T-helper 2 cell treated with Interferon-gamma antibody and Interleukin-4, amounts not matched to agents 100 ng/mL and 5 ng/mL, for 36 hours (primary cell): ENCODE measurements at regions not wholly inside any gene's neighbourhood (a gene's known extent, or its start where the extent isn't known, plus 50 kb on each side); places are given as distances from the start of the nearest gene placed in this dataset.
"Not testable (repeated sequence)": the region's sequence is repeated elsewhere in the genome, so short reads cannot be mapped to it uniquely, and the experiment has no call there.

ENCODE experiments used
- intact Hi-C: fragments of 100-400 bp; cut with micrococcal nuclease; formaldehyde crosslinking; loops from one replicate; pipeline ENCODE4 v1.15.1; 2023

DNA sequence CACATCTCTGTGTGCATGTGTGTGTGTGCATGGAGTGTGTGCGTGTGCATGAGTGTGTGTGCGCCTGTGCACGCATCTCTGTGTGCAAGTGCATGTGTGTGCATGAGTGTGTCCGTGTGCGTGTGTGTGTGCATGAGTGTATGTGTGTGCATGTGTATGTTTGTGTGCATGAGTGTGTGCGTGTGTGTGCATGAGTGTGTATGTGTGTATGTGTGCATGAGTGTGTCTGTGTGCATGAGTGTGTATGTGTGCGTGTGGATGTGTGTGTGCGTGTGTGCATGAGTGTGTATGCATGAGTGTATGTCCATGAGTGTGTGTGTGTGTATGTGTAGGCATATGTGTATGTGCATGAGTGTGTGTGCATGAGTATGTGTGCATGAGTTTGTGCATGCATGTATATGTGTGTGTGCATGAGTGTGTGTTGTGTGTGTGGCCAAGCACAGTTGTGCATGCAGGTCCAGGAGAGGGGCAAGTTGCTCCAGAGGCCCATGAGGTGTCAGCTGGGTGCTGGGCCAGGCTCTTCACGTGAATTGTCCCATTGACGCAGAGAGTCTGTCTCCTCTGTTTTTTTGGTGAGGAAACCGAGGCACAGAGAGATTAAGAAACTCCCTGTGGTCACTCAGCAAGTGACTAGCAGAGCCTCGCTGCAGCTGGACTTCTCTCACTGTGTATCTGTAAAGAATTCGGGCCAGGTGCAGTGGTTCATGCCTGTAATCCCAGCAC lies 75.5 kb downstream of the ASB1 start:
- intact Hi-C loops, result no loop called here

DNA sequence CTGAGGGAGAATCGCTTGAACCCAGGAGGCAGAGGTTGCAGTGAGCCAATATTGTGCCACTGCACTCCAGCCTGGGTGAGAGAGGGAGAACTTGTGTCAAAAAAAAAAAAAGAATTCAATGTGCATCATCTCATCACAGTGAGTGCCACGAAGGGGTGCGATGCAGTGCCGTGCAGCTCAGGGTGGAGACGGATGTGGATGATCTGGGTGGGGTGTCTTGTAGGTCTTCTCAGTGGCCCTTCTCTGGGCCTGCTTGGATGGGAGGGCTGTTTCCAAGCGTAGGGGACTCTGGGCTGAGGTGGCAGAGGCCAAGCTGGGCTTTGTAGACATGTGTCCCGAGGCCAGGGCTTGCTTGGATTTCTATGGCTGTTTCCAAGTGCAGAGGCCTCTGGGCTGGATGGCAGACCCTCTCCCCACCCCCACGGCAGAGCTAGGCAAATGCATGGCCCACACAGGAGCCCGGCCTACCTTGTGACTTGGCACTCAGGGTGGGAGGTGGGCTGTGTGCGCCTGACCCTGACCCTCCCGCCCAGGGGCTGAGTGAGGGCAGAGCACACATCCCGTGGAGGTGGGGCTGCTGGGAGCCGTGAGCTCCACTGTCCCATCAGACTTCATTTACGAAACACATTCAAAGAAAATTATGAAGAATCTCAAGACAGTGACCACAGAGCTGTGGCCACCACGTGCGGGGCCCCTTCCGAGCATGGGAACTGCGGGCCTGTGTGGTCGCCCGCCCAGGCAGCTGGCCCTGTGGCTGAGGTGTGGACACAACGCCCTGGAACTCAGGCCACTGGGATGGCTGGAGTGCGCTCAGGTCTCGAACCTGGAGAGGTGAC lies 76.4 kb downstream of the ASB1 start:
- intact Hi-C loops, result no loop called here

DNA sequence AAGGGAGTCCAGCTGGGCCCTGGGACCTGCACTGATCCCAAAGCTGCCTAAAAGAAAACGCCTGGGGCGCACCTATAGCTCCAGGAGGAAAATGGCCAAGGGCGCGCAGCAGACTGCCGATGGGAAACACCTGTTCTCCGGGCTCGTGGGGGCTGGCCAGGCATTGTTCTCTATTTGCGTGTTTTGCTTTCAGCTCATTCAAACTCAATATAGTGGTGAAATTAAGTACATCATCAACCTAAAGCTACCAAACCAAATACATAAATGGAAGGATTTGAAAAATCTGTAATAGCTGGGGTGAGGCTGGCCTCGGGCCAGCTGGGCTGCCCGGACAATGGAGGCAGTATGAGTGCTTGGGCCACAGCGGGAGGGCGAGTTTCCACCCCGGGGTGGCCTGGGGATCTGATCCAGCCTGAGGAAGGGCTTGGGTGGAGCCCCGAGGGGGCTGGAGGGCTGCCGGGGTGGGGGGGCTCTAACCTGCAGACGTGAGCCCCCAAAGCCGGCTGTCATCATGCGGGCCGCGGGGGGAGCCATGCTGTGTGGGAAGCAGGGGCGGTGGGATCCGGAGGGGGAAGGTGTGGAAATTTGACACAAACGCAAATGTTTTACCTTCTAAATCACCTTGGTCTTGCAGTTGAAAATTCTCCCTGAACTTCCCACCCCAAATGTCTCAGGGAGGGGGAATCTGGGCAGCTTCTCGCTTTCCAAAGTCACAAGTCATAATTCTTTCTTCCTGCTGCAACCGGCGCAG lies 77.6 kb downstream of the ASB1 start:
- intact Hi-C loops, result no loop called here

DNA sequence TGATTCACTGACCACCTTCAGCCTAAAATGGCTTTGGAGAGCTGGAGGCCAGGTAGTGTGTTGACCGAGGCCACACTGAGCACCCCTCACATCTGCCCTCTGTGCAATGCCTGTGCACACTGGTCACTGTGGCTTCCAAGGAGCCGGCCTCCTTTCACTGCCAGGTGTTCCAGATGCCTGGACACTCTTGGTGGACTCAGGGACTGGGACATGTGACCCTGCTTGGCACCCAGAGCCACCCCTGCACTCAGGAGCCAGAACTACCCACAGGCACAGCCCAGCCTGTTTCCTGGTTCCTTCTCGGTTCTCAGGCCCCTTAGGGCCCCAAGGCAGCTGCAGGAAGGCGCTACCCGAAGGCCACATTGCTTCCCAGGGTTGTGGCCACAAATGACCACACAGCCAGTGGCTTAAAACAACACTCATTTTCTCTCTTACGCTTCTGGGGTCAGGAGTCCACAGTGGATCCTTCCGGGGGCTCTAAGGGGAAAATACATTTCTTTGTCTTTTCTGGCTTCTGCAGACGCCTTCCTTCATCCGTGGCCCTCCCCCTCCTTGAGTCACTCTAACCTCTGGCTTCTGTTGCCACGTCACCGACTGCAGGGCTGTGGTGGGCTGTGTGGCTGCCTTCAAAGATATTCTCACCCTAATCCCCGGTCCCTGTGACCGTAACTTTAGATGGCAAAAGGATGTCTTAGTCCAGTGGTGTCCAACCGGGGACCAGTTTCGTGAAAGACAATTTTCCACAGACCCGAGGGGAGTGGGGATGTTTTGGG lies 78.6 kb downstream of the ASB1 start:
- intact Hi-C loops, result no loop called here

DNA sequence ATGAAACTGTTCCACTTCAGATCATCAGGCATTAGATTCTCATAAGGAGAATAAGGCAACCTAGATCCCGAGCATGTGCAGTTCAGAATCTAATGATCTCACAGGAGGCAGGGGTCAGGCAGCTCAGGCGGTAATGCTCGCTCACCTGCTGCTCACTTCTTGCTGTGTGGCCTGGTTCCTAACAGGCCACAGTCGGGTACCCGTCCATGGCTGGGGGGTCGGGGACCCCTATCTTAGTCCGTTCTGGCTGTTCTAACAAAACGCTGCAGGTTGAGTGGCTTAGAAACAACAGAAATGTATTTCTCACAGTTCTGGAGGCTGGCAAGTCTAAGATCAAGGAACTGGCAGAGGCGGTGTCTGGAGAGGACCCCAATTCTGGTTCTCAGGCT lies 79.2 kb downstream of the ASB1 start:
- intact Hi-C loops, result no loop called here

DNA sequence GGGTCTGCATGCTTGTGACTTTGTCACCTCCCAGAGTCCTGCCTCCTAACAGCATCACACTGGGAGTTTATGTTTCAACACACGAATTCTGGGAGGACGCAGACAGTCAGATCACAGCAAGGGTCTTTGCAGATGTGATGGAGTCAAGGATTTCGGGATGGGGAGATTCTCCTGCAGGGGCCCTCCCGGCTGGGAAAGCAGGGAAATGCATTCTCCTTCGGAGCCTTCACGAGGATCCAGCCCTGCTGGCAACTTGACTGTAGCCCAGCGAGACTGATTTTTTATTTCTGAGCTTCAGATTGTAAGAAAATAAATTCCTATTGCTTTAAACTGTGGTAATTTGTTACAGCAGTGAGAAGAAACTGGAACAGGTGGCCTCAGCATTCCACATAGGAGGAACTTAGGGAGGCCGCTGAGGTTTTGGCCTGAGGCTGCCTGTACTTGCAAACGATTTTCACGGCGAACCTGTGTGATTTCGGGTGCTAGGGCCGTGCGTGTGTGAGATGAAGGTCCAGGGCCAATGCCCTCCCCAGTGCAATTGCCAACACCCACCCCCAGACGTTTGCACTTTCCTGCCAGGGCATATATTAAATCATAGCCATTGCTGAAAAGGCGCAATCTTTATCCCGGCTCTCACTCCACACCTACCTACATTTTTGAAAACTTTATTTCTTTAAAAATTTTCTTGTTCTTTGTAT lies 79.8 kb downstream of the ASB1 start:
- intact Hi-C loops, result no loop called here

DNA sequence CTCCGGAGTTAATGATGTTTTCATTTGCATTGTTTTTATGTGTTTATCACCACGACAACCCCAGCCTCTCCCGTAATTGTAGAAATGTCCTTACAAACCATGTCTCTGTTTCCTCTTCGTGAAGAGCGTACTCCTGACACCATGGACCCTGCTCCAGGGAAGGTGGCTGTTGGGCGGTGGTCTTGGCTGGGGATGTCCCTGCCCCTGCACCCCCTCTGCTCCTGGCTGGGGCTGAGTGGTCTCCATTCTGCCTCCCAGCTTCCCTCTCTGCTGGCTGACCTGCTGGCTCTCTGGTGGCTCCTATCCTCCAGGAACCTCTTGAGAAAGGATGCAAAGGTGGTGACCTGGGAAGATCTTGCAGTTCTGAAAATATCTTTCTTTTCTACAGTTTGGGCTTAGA lies 81.1 kb downstream of the ASB1 start:
- intact Hi-C loops, result no loop called here

DNA sequence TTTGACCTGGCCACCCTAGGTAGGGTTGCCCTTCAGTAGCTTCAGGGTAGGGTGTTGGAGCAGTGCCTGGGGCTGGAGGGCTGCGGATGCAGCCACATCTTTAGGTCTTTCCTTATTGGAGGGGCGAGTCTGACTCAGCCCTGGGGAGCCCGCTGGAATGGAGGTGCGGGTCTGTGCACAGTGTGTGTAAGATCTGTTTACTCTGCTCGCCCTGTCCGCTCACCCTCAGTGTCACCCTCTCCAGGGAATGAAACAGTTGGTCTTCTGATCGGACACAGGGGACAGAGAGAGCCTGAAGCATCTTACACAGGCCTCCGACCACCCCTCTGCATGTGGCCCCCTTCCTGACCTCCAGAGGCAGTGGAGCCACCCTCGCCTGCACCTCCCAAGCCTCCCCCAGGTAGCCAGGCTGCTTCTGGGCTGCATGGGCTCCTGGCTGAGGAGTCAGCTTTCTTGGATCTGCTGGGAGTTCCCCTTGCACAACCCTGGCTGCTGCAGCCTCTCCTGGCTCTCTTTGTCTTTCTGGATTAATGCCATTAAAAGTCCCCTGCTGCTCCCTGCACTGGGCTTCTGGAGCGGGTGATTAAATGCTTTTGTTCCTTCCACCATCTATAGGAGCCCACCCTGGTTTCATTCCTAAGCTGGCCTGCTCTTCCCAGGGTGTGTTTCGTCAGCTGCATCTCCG lies 82.6 kb downstream of the ASB1 start:
- intact Hi-C loops, result no loop called here

DNA sequence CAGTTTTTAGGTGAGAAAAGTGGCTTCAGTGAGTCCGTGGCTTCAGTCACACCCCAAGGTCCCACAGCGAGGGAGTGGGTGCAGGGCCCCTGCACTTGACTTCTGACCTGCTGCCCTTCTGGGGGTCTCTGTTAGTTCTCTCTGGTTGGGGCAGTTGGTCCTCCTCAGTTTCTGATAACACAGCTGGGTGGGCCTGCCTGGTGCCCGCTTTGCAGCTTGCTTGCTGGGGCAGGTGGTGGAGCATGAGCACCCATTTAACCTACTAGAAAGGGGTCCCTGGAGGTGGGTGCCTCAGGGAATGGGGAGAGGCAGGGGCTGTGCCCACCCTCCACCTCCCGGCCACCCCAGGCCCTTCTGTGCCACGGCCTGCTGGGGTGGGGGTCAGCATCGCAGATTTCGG lies 83.2 kb downstream of the ASB1 start:
- intact Hi-C loops, result no loop called here

DNA sequence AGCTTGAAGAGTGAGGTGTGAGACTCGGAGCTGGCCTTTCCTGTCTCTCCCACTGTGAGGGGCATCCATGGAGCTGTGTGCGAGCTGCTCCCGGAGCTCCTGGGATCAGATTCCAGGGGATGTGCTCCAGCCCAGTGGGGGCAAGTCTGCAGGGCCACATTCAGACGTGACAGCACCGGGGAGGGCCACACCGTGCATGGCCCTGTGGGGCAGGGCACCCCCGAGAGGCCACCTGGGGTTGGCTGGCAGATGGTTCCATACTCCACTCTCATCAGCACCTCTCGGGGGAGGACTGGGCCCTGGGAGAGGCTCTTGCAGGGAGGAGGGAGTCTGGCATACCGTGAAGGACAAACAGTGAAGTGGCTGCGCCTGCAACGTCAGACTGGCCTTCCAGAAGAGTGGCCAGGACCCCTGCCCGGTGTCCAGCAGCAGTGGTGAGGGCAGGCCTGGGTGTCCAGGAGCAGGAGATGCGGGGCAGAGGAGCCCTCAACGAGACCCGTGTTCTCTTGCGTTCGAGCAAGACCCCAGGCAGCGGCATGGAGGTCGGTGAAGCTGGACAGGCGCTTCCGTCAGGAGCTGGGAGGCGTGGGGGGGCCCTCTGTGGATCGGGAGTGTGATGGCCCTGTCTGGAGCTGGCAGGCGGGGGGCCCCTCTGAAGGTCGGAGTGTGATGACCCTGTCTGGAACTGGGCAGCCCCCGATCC lies 84.3 kb downstream of the ASB1 start:
- intact Hi-C loops, result no loop called here

DNA sequence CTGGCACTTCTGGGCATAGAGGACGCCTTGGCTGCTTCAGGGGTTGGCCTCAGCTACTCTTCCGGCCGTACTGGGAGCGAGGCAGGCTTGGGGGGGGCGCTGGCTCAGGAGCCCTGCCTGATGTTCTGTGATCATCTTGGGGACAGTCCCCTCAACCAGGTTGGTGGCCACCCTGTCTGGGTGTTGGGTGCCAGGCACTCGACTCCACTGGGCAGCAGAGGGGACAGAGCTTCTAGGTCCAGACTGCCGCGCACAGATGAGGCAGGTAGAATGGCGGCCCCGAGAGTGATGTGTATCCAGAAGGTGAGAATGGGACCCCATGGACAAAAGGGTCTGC lies 84.9 kb downstream of the ASB1 start:
- intact Hi-C loops, result no loop called here

DNA sequence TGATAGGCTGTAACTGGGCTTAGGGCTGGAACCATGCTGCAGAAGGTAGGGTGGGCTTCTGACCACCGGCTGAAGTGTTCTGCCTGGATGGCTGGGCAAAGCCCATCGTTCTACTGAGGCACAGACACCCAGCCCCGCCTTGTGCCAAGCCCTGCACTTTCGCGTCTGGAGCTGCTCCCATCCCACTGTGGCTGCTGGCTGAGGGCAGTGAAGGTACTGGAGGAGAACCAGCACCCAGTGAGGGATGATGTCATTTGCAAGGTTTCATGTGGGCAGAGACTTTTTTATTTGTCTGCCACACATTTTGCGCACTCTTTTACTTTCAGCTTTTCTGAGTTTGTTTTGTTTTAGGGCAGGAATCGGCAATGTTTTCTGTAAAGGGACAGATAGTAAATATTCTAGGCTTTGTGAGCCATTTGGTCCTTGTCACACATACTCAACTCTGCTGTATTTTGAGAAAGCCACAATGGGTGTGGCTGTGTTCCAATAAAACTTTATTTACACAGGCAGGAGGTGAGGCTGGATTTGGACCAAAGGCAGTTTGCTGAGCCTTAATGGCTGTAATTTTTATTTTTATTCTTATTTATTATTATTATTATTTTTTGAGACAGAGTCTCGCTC lies 85.6 kb downstream of the ASB1 start:
- intact Hi-C loops, result no loop called here

DNA sequence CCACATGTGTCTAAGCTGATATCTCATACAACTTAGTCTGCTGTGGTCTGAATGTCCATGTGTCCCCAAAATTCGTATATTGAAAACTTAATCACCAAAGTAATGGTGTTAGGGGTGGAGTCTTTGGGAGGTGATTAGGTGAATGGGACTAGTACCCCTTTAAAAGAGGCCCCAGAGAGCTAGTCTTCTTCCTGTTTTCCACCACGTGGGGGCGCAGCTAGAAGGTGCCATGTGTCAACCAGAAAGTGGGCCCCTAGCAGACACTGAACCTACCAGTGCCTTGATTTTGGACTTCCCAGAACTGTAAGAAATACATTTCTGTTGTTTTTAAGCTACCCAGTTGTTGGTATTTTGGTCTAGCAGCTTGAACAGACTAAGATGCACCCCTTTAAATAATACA lies 86.6 kb downstream of the ASB1 start:
- intact Hi-C loops, result no loop called here

DNA sequence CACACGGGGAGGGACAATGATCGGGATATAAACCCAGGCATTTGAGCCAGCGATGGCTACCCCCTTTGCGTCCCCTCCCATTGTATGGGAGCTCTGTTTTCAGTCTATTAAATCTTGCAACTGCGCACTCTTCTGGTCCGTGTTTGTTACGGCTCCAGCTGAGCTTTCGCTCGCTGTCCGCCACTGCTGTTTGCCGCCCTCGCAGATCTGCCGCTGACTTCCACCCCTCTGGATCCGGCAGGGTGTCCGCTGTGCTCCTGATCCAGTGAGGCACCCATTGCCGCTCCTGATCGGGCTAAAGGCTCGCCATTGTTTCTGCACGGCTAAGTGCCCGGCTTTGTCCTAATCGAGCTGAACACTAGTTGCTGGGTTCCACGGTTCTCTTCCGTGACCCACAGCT lies 87.3 kb downstream of the ASB1 start:
- intact Hi-C loops, result not testable (repeated sequence)

DNA sequence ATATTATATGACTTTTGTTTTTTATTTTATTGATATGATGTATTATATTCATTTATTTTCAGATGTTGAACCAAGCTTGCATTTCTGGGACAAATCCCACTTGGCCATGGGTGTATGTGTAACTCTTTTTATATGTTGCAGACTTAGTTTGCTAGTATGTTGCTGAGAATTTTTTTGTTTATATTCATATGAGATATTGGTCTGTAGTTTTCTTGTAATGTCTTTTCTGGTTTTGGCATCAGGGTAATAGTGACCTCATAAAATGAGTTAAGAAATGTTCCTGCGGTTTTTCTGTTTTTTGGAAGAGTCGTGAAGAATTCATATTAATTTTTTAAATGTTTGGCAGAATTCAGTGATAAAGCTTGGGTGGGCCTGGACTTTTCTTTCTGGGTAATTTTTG lies 88.7 kb downstream of the ASB1 start:
- intact Hi-C loops, result no loop called here

DNA sequence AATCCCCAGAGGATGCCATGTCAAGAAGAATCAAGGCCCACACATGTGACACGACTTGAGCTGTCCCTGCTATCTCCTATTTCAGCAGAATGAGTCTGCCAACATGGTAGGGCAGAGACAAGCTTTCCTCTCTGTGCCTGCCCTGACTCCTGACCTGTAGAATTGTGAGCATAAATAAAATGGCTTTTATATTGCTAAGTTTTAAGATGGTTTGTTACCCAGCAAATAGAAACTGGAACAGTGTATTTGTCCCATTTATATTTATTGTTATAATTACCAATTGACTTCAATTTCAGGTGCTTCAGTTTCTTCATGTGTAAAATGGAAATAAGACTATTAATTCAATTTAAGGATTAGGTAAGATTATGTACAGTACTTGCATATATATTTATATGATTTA lies 90.5 kb downstream of the ASB1 start:
- intact Hi-C loops, result no loop called here

DNA sequence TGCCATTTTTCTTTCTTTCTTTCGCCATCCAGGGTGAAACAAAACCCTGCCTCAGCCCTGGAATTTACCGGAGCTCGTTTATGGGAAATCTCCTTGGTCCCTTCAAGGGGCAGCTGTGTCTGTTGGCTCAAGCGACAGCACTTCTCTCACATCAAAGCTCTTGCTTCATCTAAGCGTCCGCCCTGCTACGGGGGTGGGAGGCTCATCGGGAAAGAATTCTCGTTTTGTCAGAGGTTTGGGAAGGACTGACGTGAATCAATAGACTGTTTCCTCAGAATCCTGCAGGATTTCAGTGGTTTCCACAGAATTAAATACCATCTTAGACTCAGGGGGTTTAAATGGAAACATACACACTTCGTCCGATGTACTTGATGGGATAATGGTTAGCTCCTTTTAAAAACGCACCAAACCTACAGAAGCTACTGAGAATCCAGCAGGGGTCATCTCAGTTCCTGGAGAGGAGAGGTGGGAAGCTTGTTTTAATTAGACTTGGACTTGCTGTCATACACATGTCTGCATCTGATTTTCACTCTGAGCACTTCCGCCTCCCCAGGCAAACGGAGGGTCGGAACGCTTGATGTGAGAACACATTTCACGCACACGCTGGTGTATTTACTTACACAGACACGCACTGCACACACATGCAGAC lies 91.6 kb downstream of the ASB1 start:
- intact Hi-C loops, result no loop called here

DNA sequence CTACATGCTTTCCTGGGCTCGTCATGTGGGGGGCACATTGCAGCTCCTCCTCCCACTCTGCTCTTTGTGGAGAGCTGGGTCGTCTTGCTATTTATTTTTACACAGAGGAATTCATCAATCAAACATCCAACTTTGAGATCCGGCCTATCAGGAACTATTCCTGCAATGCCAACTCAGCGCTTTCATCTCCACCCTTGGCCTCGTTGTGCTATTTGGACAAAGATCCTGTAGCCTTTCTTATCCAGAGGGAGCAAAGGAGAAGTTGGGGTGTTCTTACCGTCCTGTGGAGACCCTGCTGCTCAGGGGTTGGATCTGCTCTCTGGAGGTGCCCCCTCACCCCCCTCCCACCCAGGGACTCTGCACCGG lies 92.1 kb downstream of the ASB1 start:
- intact Hi-C loops, result no loop called here

DNA sequence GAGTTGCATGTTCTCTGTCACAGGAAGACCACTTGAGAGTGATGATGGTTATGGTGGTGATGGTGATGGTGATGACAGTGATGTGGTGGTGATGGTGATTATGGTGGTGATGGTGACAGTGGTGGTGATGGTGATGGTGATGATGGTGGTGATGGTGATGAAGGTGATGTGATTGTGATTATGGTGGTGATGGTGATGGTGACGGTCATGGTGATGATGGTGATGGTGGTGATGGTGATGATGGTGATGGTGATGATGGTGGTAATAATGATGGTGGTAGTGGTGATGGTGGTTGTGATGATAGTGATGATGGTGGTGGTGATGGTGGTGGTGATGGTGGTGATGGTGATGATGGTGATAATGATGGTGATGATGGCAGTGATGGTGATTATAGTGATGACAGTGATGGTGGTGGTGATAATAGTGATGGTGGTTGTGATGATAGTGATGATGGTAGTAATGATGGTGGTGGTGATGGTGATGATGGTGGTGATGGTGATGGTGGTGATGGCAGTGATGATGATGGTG lies 93.7 kb downstream of the ASB1 start:
- intact Hi-C loops, result no loop called here
